HFFc6 (cell line): ENCODE measurements at regions not wholly inside any gene's neighbourhood (a gene's known extent, or its start where the extent isn't known, plus 50 kb on each side); places are given as distances from the start of the nearest gene placed in this dataset.
"Not testable (repeated sequence)": the region's sequence is repeated elsewhere in the genome, so short reads cannot be mapped to it uniquely, and the experiment has no call there.

Source experiments
- DNase-seq: peaks from one replicate; pipeline ENCODE4 v3.0.0-alpha.2; 2018
- H3K27ac Mint-ChIP-seq: 2 replicates; pipeline ENCODE4 v1.8.0; 2020; ENCODE audit warnings: mild to moderate bottlenecking, mixed read lengths
- H3K27me3 Mint-ChIP-seq: 2 replicates; pipeline ENCODE4 v1.8.0; 2021; ENCODE audit warnings: mild to moderate bottlenecking, moderate library complexity, mixed read lengths; ENCODE audit not compliant: insufficient read depth
- H3K36me3 Mint-ChIP-seq: 2 replicates; pipeline ENCODE4 v1.8.0; 2021; ENCODE audit warnings: low read depth, mixed read lengths
- H3K4me1 Mint-ChIP-seq: 2 replicates; pipeline ENCODE4 v1.8.0; 2020; ENCODE audit warnings: low read depth, mixed read lengths
- H3K4me3 Mint-ChIP-seq: 2 replicates; pipeline ENCODE4 v1.8.0; 2020; ENCODE audit warnings: mild to moderate bottlenecking, moderate library complexity, mixed read lengths
- H3K9me3 Mint-ChIP-seq: 2 replicates; pipeline ENCODE4 v1.8.0; 2020; ENCODE audit warnings: mild to moderate bottlenecking, mixed read lengths
- CTCF ChIP-seq: fragments of 200-600 bp; sonication (generic); IDR thresholded peaks from 2 replicates; pipeline ENCODE4 v1.5.0; 2021; ENCODE audit warnings: antibody characterized with exemption, mild to moderate bottlenecking

GRCh38 chr5:87535706-87536105 lies 123.0 kb upstream of the CCNH start:
- Mint-ChIP-seq H3K27ac (no peak overlapping the region), H3K4me1 (no peaks in the 10 kb centered on the region), H3K9me3 (peaks cover 4% of the 10 kb centered on the region; the same call in 1 of the 2 replicates), H3K4me3 (no peak overlapping the region), H3K27me3 (no peaks in the 10 kb centered on the region; the same call in 1 of the 2 replicates), H3K36me3 (no peaks in the 10 kb centered on the region)
- no peak for TF ChIP-seq CTCF
- DNase-seq = no peak

GRCh38 chr5:87529486-87530076 lies 116.9 kb upstream of the CCNH start:
- Mint-ChIP-seq H3K9me3 (peaks cover 4% of the 10 kb centered on the region; the same call in 1 of the 2 replicates), H3K27ac (no peak overlapping the region), H3K36me3 (no peaks in the 10 kb centered on the region), H3K4me1 (no peaks in the 10 kb centered on the region), H3K4me3 (no peak overlapping the region), H3K27me3 (no peaks in the 10 kb centered on the region; the same call in none of the 2 replicates)
- TF ChIP-seq CTCF = no peak
- DNase-seq = no peak

- Mint-ChIP-seq H3K4me1 (no peaks in the 10 kb centered on the region), H3K9me3 (no peaks in the 10 kb centered on the region; the same call in 1 of the 2 replicates), H3K27me3 (no peaks in the 10 kb centered on the region; the same call in none of the 2 replicates), H3K27ac (no peak overlapping the region), H3K36me3 (no peaks in the 10 kb centered on the region), H3K4me3 (no peak overlapping the region)
- TF ChIP-seq CTCF = no peak
- no peak for DNase-seq
Observed at GRCh38 chr5:87526131-87526530, 113.4 kb upstream of the CCNH start.

GRCh38 chr5:87524217-87524616 lies 111.5 kb upstream of the CCNH start:
- Mint-ChIP-seq H3K4me3 (no peak overlapping the region), H3K27ac (no peak overlapping the region), H3K27me3 (no peaks in the 10 kb centered on the region; the same call in 1 of the 2 replicates), H3K36me3 (no peaks in the 10 kb centered on the region), H3K4me1 (no peaks in the 10 kb centered on the region), H3K9me3 (no peaks in the 10 kb centered on the region)
- DNase-seq = no peak
- TF ChIP-seq CTCF = no peak

- not testable (repeated sequence) for H3K36me3 Mint-ChIP-seq, H3K27me3 Mint-ChIP-seq
Observed at GRCh38 chr5:87511778-87512177, 99.0 kb upstream of the CCNH start.

GRCh38 chr5:87503004-87503403 lies 90.3 kb upstream of the CCNH start:
- no peak for TF ChIP-seq CTCF

More at GRCh38 chr5:87511778-87512177, 99.0 kb upstream of the CCNH start:
- H3K4me1 Mint-ChIP-seq, H3K27ac Mint-ChIP-seq, DNase-seq, H3K4me3 Mint-ChIP-seq: not testable (repeated sequence)
- H3K9me3 Mint-ChIP-seq = peaks cover 17% of the 10 kb centered on the region

More at GRCh38 chr5:87503004-87503403, 90.3 kb upstream of the CCNH start:
- Mint-ChIP-seq H3K9me3 (peaks cover 3% of the 10 kb centered on the region; the same call in 1 of the 2 replicates), H3K36me3 (no peaks in the 10 kb centered on the region), H3K27me3 (no peaks in the 10 kb centered on the region), H3K4me1 (no peaks in the 10 kb centered on the region; the same call in 1 of the 2 replicates), H3K4me3 (no peak overlapping the region), H3K27ac (no peak overlapping the region)
- DNase-seq = no peak
